Cardiac muscle cell (in vitro differentiated cells and primary cell): ENCODE measurements at regions not wholly inside any gene's neighbourhood (a gene's known extent, or its start where the extent isn't known, plus 50 kb on each side); places are given as distances from the start of the nearest gene placed in this dataset.
A peak's percentile ranks its signal among the peaks of the same experiment; 100 is the strongest.

Experiments
- DNase-seq, 2 donors: peaks; one replicate each; pipeline versions ENCODE4 v3.0.0 to v3.0.0-alpha.2; 2010 to 2017; ENCODE audit warnings: low read depth in 1 of 2, low spot score in 1 of 2
- H3K27ac ChIP-seq: fragments of 200-600 bp; sonication (generic); 2 replicates; pipeline ENCODE4 v1.5.1; 2016
- H3K27me3 ChIP-seq: fragments of 200-600 bp; sonication (generic); 2 replicates; pipeline ENCODE4 v1.6.0; 2016; ENCODE audit warnings: control low read depth
- H3K36me3 ChIP-seq: fragments of 200-600 bp; sonication (generic); 2 replicates; pipeline ENCODE4 v1.5.1; 2016; ENCODE audit warnings: control low read depth
- H3K4me1 ChIP-seq: fragments of 200-600 bp; sonication (generic); 2 replicates; pipeline ENCODE4 v1.8.1; 2017; ENCODE audit warnings: low read depth, mild to moderate bottlenecking, mixed run types
- H3K4me3 ChIP-seq: fragments of 200-600 bp; sonication (generic); 2 replicates; pipeline ENCODE4 v1.5.1; 2016; ENCODE audit warnings: mild to moderate bottlenecking
- H3K9me3 ChIP-seq: fragments of 200-600 bp; sonication (generic); 2 replicates; pipeline ENCODE4 v1.5.1; 2017; ENCODE audit warnings: low read depth, mild to moderate bottlenecking, control low read depth
- TF ChIP-seq, protein P1 (sequence below): IDR thresholded peaks from 2 replicates; pipeline ENCODE4 v1.5.1; 2012; ENCODE audit warnings: low read depth, mild to moderate bottlenecking, low read length

DNA sequence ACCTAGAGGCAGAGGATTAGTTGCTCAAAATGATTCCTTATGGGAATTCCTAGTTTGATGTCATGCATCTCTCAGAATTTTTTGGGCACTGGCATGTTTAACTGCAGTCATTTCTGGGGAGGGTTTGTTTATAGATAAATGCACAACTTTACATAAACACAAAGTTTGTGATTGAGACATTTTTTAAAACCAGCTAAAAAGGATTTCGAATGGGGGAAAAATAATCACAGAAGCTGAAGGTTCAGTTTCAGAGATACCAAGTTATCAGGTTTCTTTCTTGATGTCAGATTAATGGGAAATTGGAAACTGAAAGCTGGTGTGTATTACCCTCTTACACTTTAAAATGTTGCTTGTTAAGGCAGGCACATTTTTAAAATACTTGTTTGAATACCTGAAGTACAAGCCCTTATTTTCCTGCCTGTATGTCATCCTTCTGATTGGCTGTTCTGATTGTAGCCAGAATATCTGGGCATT lies 72.1 kb downstream of the DISP1 start:
- TF ChIP-seq, protein P1, sequence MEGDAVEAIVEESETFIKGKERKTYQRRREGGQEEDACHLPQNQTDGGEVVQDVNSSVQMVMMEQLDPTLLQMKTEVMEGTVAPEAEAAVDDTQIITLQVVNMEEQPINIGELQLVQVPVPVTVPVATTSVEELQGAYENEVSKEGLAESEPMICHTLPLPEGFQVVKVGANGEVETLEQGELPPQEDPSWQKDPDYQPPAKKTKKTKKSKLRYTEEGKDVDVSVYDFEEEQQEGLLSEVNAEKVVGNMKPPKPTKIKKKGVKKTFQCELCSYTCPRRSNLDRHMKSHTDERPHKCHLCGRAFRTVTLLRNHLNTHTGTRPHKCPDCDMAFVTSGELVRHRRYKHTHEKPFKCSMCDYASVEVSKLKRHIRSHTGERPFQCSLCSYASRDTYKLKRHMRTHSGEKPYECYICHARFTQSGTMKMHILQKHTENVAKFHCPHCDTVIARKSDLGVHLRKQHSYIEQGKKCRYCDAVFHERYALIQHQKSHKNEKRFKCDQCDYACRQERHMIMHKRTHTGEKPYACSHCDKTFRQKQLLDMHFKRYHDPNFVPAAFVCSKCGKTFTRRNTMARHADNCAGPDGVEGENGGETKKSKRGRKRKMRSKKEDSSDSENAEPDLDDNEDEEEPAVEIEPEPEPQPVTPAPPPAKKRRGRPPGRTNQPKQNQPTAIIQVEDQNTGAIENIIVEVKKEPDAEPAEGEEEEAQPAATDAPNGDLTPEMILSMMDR, result no peak
- DNase-seq, result no peak
- H3K36me3 ChIP-seq, result no peaks in the 10 kb centered on the region

DNA sequence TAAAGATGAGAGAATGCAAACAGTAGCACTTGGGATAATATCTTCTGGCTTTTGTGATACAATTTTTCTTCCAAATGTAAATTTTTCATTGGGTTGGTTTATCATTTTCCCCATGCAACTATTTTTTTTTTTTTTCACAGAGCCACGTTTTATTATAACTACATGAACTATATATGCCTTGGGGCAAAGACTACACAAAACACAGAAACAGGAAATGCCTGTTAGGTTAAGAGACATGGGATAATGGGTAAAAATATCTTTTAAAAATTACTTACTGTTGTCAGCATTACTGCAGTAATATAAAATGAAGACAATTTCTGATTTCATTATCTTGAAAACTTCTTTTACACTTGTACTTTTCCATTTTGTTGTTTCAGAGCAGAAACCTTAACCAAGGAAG lies 74.6 kb downstream of the DISP1 start:
- no peak for DNase-seq
- TF ChIP-seq, protein P1, result no peak
- Histone ChIP-seq H3K4me3 (no peak overlapping the region), H3K27ac (no peak overlapping the region), H3K36me3 (no peaks in the 10 kb centered on the region), H3K4me1 (peaks cover 16% of the 10 kb centered on the region), H3K9me3 (no peaks in the 10 kb centered on the region), H3K27me3 (no peaks in the 10 kb centered on the region)

More for the DNA sequence above, 72.1 kb downstream of the DISP1 start:
- Histone ChIP-seq H3K4me3 (no peak overlapping the region), H3K9me3 (no peaks in the 10 kb centered on the region), H3K27me3 (no peaks in the 10 kb centered on the region), H3K4me1 (peaks cover 12% of the 10 kb centered on the region), H3K27ac (no peak overlapping the region)

DNA sequence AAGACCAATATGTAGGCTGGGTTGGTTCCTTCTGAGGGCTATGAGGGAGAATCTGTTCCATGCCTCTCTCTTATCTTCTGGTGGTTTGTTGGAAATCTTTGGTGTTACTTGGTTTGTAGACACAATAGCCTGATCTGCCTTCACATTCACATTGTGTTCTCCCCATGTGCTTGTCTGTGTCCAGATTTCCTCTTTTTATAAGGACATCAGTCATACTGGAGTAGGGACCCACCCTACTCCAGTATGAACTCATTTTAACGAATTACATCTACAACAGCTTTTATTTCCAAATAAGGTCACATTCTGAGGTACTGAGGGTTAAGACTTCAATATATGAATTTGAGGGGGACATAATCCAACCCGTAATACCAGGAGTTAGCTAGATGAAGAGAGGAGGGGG lies 75.9 kb downstream of the DISP1 start:
- no peaks in the 10 kb centered on the region for H3K36me3 ChIP-seq
- no peak overlapping the region for H3K27ac ChIP-seq
- no peak overlapping the region for H3K4me3 ChIP-seq
- H3K9me3 ChIP-seq, result no peaks in the 10 kb centered on the region
- peaks cover 16% of the 10 kb centered on the region for H3K4me1 ChIP-seq
- TF ChIP-seq, protein P1, result no peak
- DNase-seq, result no peak
- H3K27me3 ChIP-seq, result no peaks in the 10 kb centered on the region

DNA sequence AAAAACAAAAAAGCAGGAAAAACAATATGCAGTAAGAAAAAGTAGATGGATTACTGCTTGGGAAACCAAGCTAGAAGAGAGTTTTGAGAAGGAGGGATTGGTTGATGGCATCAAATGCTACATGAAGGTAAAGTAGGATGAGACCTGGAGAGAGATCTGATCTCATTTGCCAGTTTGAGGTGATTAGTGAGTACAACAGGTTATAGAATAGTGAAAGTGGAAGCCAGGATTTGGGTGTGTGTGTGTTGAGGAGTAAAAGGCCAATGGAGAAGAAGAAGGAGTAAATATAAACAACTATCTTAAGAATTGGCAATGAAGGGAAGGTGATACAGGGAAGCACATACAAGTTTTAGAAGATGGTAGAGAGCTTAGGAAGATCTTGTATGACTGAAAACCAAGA lies 76.7 kb downstream of the DISP1 start:
- TF ChIP-seq, protein P1, result no peak
- no peaks in the 10 kb centered on the region for H3K36me3 ChIP-seq
- H3K27me3 ChIP-seq, result no peaks in the 10 kb centered on the region
- peaks cover 16% of the 10 kb centered on the region for H3K4me1 ChIP-seq
- no peak overlapping the region for H3K4me3 ChIP-seq
- no peak for DNase-seq
- H3K9me3 ChIP-seq, result no peaks in the 10 kb centered on the region
- H3K27ac ChIP-seq, result peak overlapping the region; percentile 63

DNA sequence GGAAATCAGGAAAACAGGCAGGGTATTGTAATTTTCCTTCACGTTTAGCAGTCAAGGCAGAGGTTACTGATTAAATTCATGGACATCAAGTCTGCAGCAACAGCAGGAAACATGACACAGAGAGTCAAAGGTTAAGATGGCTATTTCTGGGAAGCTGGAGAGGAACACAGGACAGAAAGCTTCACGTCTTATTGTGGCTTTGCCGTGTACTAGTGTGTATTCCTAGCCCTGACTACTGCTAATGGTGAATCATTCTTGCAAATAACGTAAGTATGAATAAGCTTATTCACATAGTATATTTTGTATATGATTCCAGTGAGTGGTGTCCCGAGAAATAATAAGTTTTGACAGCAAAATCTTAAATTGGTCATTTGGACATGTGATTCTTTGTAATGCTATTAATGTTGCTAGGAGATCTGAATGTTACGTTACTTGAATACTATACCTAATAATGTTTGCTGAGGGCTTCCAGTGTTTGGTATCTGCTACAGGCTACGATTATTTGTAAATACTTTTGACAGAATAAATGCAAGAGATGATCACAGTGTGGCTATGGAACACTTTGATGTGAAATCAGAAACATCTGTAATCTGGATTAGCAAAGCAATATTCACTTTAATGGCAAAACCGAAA lies 77.4 kb downstream of the DISP1 start:
- Histone ChIP-seq H3K36me3 (no peaks in the 10 kb centered on the region), H3K4me1 (peaks cover 11% of the 10 kb centered on the region), H3K27me3 (no peaks in the 10 kb centered on the region), H3K27ac (peak overlapping the region; percentile 63), H3K4me3 (no peak overlapping the region), H3K9me3 (no peaks in the 10 kb centered on the region)
- DNase-seq, result peak; percentile 44 to 73
- TF ChIP-seq, protein P1, result no peak

DNA sequence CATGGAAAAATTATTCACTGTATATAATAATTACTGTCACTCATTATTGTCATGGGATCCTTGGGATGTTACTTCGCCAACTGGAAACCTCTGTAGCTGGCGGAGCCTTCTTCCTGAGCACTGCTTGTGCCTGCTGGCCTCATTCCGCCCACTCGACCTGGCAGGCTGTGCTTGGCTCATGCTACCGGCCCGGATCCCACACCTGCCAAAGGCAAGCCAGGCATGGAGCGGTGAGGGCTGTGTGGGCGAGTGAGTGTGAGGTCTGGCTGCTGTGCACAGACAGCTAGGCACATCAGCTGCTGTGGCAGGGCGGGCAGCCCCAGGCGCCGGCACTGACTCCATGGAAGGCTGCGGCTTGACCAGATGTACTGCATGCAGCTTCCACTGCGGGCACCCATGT lies 78.4 kb downstream of the DISP1 start:
- H3K36me3 ChIP-seq, result no peaks in the 10 kb centered on the region
- no peaks in the 10 kb centered on the region for H3K9me3 ChIP-seq
- H3K4me3 ChIP-seq, result no peak overlapping the region
- TF ChIP-seq, protein P1, result no peak
- H3K27ac ChIP-seq, result no peak overlapping the region
- peaks cover 11% of the 10 kb centered on the region for H3K4me1 ChIP-seq
- no peaks in the 10 kb centered on the region for H3K27me3 ChIP-seq
- DNase-seq, result no peak
